Activated naive CD8-positive, alpha-beta T cell treated with anti-CD3 and anti-CD28 coated beads, Interleukin-2, amount 10 ng/mL, durations not matched to agents 7 days and 5 days (primary cell): ENCODE measurements at regions not wholly inside any gene's neighbourhood (a gene's known extent, or its start where the extent isn't known, plus 50 kb on each side); places are given as distances from the start of the nearest gene placed in this dataset.
"Not testable (repeated sequence)": the region's sequence is repeated elsewhere in the genome, so short reads cannot be mapped to it uniquely, and the experiment has no call there.

ENCODE experiments used
- ATAC-seq: fragments of 150-1000 bp; cut with Tn5 transposase; one replicate; pipeline ENCODE4 v1.10.0; 2021; ENCODE audit warnings: low read depth, moderate library complexity
- POLR2A ChIA-PET: fragments of 350-600 bp; sonication (Branson Sonifier 250); formaldehyde crosslinking; loops from one replicate; lab custom pipeline; 2021; ENCODE audit warnings: antibody characterized with exemption; lab: Charles Lee
- DNase-seq: peaks from one replicate; pipeline ENCODE4 v3.0.0; 2021
- H3K27ac Mint-ChIP-seq: one replicate; pipeline ENCODE4 v1.8.0; 2022; ENCODE audit warnings: mild to moderate bottlenecking, mixed read lengths
- H3K27me3 Mint-ChIP-seq: one replicate; pipeline ENCODE4 v1.8.0; 2022; ENCODE audit warnings: mild to moderate bottlenecking, moderate library complexity, mixed read lengths
- H3K36me3 Mint-ChIP-seq: one replicate; pipeline ENCODE4 v1.8.0; 2021; ENCODE audit warnings: mild to moderate bottlenecking, mixed read lengths
- H3K4me1 Mint-ChIP-seq: one replicate; pipeline ENCODE4 v1.8.0; 2021; ENCODE audit warnings: mixed read lengths
- H3K4me3 Mint-ChIP-seq: one replicate; pipeline ENCODE4 v1.8.0; 2022; ENCODE audit warnings: mild to moderate bottlenecking, moderate library complexity, mixed read lengths
- H3K9me3 Mint-ChIP-seq: one replicate; pipeline ENCODE4 v1.8.0; 2021; ENCODE audit warnings: mixed read lengths

DNA sequence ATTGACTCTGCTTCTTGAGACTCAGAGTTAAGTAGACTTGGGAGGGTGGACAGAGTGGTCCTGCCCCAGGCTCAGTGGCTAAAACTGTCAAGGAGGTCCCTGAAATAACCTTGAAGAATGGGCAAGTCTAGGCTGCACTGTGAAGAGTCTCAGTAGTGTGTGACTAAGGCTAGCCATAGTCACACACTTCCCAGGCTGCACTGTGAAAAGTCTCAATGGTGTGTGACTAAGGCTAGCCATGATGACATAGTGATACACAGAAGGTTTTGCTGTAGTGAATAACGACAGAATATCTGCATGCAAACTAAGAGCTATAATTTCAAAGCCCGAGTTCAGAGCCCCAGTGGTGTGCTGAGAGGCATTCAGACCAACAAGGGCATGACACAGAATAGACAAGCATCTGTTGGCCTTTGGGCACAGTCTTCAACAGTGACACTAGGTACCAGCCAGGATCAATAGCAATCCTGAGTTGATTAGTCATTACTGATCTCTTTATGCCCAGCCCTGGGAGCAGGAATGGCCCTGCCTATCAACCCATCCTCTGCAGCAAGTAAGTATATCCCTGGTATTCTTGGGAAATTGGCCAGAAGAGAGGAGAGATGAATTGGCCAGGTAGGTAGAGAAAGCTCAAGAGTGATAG lies 72.4 kb upstream of the BBX start:
- no peaks in the 10 kb centered on the region for H3K9me3 Mint-ChIP-seq
- POLR2A ChIA-PET = no interaction called here
- DNase-seq (no peak), ATAC-seq (no peak)
- H3K4me3 Mint-ChIP-seq = no peak overlapping the region
- no peaks in the 10 kb centered on the region for H3K36me3 Mint-ChIP-seq
- no peaks in the 10 kb centered on the region for H3K4me1 Mint-ChIP-seq
- peaks cover 4% of the 10 kb centered on the region for H3K27me3 Mint-ChIP-seq
- no peak overlapping the region for H3K27ac Mint-ChIP-seq

DNA sequence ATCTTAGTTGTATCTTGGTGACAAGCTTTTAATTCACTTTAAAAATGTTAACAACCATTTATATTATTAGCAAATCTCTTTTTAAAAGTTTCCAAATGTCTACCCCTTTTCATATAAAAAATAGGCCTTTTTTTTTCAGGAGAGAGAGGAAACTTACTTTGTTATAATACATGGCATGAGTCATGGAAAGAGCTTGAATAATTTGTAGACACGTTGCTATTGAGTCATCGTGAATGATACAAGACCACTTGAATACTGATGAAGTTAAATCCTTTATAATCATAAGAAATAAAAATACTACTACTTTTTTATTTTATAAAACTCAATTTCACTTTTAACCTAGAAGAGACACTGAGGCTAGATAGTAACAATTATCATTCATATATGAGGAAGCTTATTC lies 70.3 kb upstream of the BBX start:
- H3K4me3 Mint-ChIP-seq = no peak overlapping the region
- DNase-seq (no peak), ATAC-seq (no peak)
- peaks cover 10% of the 10 kb centered on the region for H3K27me3 Mint-ChIP-seq
- no peak overlapping the region for H3K27ac Mint-ChIP-seq
- POLR2A ChIA-PET = no interaction called here
- H3K9me3 Mint-ChIP-seq = no peaks in the 10 kb centered on the region
- no peaks in the 10 kb centered on the region for H3K4me1 Mint-ChIP-seq
- no peaks in the 10 kb centered on the region for H3K36me3 Mint-ChIP-seq

DNA sequence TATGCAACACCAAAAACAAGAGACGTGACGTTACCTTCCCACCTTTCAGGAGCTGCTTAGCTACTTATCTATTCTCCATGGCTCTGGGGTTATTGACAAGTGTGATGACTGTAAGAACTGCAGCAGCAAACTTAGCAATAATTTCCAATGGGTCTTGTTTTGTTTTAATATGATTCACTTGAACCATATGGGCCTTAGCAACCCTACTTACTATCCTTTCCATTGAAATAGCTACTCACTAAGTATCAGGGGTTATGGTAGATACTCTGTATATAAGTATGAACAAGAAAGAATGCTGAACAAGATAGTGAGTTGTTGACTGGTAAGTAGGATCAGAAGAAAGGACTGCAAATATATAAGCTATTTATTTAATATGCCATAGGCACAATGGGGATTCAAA lies 69.3 kb upstream of the BBX start:
- POLR2A ChIA-PET = no interaction called here
- Mint-ChIP-seq H3K36me3 (no peaks in the 10 kb centered on the region), H3K4me3 (no peak overlapping the region), H3K4me1 (no peaks in the 10 kb centered on the region), H3K9me3 (no peaks in the 10 kb centered on the region), H3K27ac (no peak overlapping the region), H3K27me3 (peaks cover 10% of the 10 kb centered on the region)
- ATAC-seq (no peak), DNase-seq (no peak)

DNA sequence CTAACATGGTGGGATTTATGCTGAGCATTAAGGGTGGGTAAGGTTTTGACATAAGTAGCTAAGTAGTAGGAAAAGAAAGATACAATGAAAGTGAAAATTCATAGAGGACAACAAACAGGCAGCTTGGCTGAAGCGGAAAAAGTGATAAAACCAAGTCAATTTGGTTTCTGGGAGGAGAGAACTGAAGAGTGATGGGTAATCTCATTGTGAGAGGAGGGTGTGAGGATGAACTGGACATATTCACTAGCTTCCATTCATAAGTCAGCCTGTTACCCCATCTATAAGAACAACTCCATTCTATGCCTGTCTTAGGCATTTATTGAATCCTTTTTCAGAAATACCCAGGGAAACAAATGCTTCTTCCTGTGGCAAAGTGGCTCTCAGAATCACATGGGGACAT lies 67.1 kb upstream of the BBX start:
- Mint-ChIP-seq H3K27ac (no peak overlapping the region), H3K4me3 (no peak overlapping the region), H3K9me3 (no peaks in the 10 kb centered on the region), H3K36me3 (no peaks in the 10 kb centered on the region), H3K4me1 (no peaks in the 10 kb centered on the region), H3K27me3 (peaks cover 5% of the 10 kb centered on the region)
- no peak for DNase-seq
- POLR2A ChIA-PET = interaction anchor here (1.5 kb wide), 1 partner anchor 25 kb away, joined by 5 read pairs; no protein-coding TSS in a partner anchor
- ATAC-seq = no peak

DNA sequence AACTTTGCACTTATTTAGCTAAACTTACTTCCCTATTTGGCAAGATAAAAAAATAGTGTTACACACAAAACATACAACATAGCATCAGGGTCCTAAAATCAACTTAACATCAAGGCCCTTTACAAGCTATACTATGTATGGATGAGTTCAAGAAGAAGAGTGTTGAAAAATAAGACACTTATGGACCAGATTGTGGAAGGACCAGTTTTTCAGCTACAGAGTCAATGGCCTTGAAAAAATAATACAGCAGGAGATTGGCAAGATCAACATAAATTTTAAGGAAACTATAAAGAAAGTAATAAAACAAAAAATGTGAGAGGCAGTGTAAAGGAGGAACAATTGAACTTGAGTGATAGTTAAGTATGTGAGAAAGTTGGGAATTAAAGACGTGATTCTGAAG lies 66.3 kb upstream of the BBX start:
- ATAC-seq (no peak), DNase-seq (no peak)
- no peaks in the 10 kb centered on the region for H3K9me3 Mint-ChIP-seq
- no peak overlapping the region for H3K27ac Mint-ChIP-seq
- H3K4me3 Mint-ChIP-seq = no peak overlapping the region
- H3K4me1 Mint-ChIP-seq = no peaks in the 10 kb centered on the region
- POLR2A ChIA-PET = interaction anchor here (1.5 kb wide), 1 partner anchor 26 kb away, joined by 5 read pairs; no protein-coding TSS in a partner anchor
- H3K36me3 Mint-ChIP-seq = no peaks in the 10 kb centered on the region
- peaks cover 5% of the 10 kb centered on the region for H3K27me3 Mint-ChIP-seq

DNA sequence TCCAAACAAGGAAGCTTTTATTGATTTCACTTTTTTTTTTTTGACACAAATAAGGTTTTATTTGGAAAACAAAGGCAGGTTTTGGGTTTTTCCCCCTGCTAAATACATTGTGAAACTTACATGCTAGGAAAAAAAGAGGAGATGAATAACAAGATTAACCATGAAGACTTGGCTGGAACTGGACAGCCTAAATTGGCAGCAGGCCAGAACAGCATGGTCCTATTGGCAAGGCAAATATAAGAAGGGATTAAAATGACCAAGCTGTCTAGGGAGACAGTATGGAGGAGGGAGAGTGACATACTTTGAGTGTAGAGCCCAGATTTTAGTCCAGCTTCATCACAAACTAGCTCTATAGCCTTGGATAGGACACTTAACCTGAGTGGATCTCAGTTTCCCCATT lies 63.9 kb upstream of the BBX start:
- no peak for ATAC-seq
- Mint-ChIP-seq H3K36me3 (no peaks in the 10 kb centered on the region), H3K4me3 (no peak overlapping the region), H3K27ac (no peak overlapping the region), H3K27me3 (peaks cover 5% of the 10 kb centered on the region), H3K9me3 (no peaks in the 10 kb centered on the region), H3K4me1 (no peaks in the 10 kb centered on the region)
- POLR2A ChIA-PET = no interaction called here
- no peak for DNase-seq

DNA sequence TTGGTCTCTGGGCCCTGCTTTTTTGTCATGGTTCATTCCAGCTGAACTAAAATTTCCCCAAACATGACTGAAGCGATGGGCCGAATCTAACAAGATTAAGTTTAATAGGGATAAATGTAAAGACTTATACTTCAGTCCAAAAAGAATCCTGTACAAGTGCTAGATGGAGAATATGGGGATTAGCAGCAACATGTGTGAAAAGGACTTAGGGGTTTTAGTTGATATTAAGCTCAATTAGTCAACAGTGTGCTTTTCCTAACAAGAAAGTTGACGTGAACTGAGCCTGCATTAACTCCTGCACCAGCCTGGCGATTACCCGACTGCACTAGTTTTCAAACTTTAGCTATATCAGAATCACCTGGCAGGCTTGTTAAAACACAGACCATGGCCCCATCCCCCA lies 61.0 kb upstream of the BBX start:
- POLR2A ChIA-PET = no interaction called here
- H3K4me3 Mint-ChIP-seq = no peak overlapping the region
- H3K27me3 Mint-ChIP-seq = peaks cover 3% of the 10 kb centered on the region
- no peaks in the 10 kb centered on the region for H3K9me3 Mint-ChIP-seq
- H3K27ac Mint-ChIP-seq = no peak overlapping the region
- no peaks in the 10 kb centered on the region for H3K36me3 Mint-ChIP-seq
- no peak for DNase-seq
- ATAC-seq = no peak
- H3K4me1 Mint-ChIP-seq = no peaks in the 10 kb centered on the region

DNA sequence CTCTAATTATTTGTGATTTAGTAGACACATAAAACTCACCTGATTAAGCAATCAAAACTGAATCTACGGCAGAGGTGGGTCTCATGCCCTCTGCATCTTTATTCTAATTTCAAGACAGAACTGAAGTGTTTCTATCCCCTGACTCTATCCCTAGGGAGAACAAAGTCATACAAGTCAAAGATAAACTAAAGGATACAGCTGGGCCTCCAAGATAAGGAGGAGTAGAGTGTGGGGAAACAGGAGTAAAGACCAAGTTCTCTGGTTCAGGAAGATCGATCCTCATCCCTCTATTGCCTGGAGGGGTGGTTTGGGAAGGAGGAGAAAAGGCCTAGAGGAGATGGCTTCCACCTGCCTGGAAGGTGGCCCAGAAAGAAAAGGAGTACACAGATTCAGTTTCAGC lies 58.7 kb upstream of the BBX start:
- Mint-ChIP-seq H3K9me3 (no peaks in the 10 kb centered on the region), H3K36me3 (no peaks in the 10 kb centered on the region), H3K4me3 (no peak overlapping the region), H3K4me1 (no peaks in the 10 kb centered on the region), H3K27me3 (no peaks in the 10 kb centered on the region), H3K27ac (no peak overlapping the region)
- ATAC-seq = no peak
- no peak for DNase-seq
- POLR2A ChIA-PET = no interaction called here

DNA sequence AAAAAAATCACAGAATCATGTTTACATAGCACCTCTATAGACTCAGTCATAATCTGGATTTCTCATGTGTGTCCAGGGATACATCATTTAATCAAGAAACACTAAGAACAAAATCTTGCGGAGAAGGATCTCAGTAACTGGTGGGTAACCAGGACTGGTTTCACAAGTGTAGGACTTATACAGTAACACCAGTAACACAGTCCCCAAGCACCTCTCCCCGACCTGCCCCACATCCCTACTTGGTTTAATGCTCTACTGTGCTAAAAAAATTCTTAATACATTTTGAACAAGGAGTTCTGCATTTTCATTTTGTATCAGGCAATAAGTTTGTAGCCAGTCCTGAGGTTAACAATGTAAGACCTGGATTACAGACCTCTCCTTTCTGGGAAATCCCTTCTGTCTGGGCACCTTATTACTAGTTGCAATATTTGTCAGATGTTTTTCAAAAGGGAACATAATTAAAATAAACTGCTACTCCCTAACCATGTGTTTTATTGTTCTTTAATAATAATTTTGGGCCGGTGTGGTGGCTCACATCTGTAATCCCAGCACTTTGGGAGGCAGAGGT lies 57.6 kb upstream of the BBX start:
- H3K27ac Mint-ChIP-seq = no peak overlapping the region
- H3K4me1 Mint-ChIP-seq = no peaks in the 10 kb centered on the region
- DNase-seq = no peak
- no peaks in the 10 kb centered on the region for H3K36me3 Mint-ChIP-seq
- H3K4me3 Mint-ChIP-seq = no peak overlapping the region
- no peaks in the 10 kb centered on the region for H3K9me3 Mint-ChIP-seq
- H3K27me3 Mint-ChIP-seq = no peaks in the 10 kb centered on the region
- ATAC-seq = no peak
- POLR2A ChIA-PET = no interaction called here

DNA sequence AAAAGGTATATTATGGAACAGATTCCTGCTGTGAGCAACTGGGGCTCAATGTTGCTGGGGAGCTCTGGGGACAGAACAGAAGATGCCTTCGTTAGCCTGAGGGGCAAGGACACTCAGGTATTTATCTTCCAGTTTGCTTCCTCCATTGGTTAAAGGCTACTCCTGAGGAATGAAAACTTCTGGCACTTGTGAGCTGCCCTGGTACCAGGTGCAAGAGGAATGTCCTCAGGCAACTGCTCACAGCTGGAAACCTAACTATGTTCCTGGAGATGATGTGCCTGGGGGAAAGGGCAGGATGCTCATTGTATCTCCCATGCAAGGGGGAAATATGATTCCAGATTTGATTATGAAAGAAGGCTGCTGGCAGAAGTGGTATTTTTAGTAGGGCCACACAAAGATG lies 54.0 kb upstream of the BBX start:
- H3K4me1 Mint-ChIP-seq = no peaks in the 10 kb centered on the region
- peaks cover 2% of the 10 kb centered on the region for H3K27me3 Mint-ChIP-seq
- POLR2A ChIA-PET = no interaction called here
- DNase-seq (no peak), ATAC-seq (no peak)
- H3K9me3 Mint-ChIP-seq = peaks cover 7% of the 10 kb centered on the region
- no peak overlapping the region for H3K27ac Mint-ChIP-seq
- H3K4me3 Mint-ChIP-seq = no peak overlapping the region
- H3K36me3 Mint-ChIP-seq = peaks cover 2% of the 10 kb centered on the region

DNA sequence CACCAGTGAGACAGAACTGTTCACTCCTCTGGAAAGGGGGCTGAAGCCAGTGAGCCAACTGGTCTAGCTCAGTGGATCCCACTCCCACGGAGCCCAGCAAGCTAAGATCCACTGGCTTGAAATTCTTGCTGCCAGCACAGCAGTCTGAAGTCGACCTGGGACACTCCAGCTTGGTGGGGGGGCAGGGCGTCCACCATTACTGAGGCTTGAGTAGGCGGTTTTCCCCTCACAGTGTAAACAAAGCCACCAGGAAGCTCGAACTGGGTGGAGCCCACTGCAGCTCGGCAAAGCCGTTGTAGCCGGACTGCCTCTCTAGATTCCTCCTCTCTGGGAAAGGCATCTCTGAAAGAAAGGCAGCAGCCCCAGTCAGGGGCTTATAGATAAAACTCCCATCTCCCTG lies 52.3 kb upstream of the BBX start:
- H3K4me1 Mint-ChIP-seq, H3K9me3 Mint-ChIP-seq, POLR2A ChIA-PET, H3K36me3 Mint-ChIP-seq, H3K27ac Mint-ChIP-seq, H3K27me3 Mint-ChIP-seq, ATAC-seq, H3K4me3 Mint-ChIP-seq, DNase-seq: not testable (repeated sequence)
